ENCODE measurements at regions not wholly inside any gene's neighbourhood (a gene's known extent, or its start where the extent isn't known, plus 50 kb on each side); places are given as distances from the start of the nearest gene placed in this dataset.
"Not testable (repeated sequence)": the region's sequence is repeated elsewhere in the genome, so short reads cannot be mapped to it uniquely, and the experiment has no call there.

- no peaks in the 10 kb centered on the region for H3K9me3 ChIP-seq
- ATAC-seq: no peak
- intact Hi-C loops (cut with DNase I): no loop called here
- no peak overlapping the region for H3K27ac ChIP-seq
- no peak for DNase-seq
- TF ChIP-seq CTCF (IDR thresholded peaks at IDR 0.05): no peak
- no peaks in the 10 kb centered on the region for H3K27me3 ChIP-seq (ENCODE audit: low read depth)
- H3K36me3 ChIP-seq: no peaks in the 10 kb centered on the region
- H3K4me1 ChIP-seq: no peaks in the 10 kb centered on the region
- H3K4me3 ChIP-seq: no peak overlapping the region
Observed at GRCh38 chrX:1025413-1025812, 187.0 kb downstream of the CRLF2 start.

GRCh38 chrX:1023676-1024075 lies 188.8 kb downstream of the CRLF2 start:
- H3K27me3 ChIP-seq (ENCODE audit: low read depth): no peaks in the 10 kb centered on the region
- no peaks in the 10 kb centered on the region for H3K36me3 ChIP-seq
- intact Hi-C loops (cut with DNase I): no loop called here
- H3K4me3 ChIP-seq: no peak overlapping the region
- ATAC-seq (no peak), DNase-seq (no peak)
- no peak for TF ChIP-seq CTCF (IDR thresholded peaks at IDR 0.05)
- H3K9me3 ChIP-seq: no peaks in the 10 kb centered on the region
- H3K27ac ChIP-seq: no peak overlapping the region
- no peaks in the 10 kb centered on the region for H3K4me1 ChIP-seq

- DNase-seq; H3K36me3 ChIP-seq; H3K9me3 ChIP-seq; H3K4me3 ChIP-seq; H3K27me3 ChIP-seq (ENCODE audit: low read depth); H3K27ac ChIP-seq; H3K4me1 ChIP-seq; ATAC-seq; intact Hi-C loops (cut with DNase I): not testable (repeated sequence)
Observed at GRCh38 chrX:1021314-1021993, 191.0 kb downstream of the CRLF2 start.

GRCh38 chrX:1020634-1021166 lies 191.7 kb downstream of the CRLF2 start:
- H3K9me3 ChIP-seq: no peaks in the 10 kb centered on the region

GRCh38 chrX:1016926-1017325 lies 195.5 kb downstream of the CRLF2 start:
- ATAC-seq; H3K27me3 ChIP-seq (ENCODE audit: low read depth); H3K27ac ChIP-seq; intact Hi-C loops (cut with DNase I); H3K4me1 ChIP-seq; DNase-seq; H3K36me3 ChIP-seq; H3K9me3 ChIP-seq; H3K4me3 ChIP-seq: not testable (repeated sequence)

More at GRCh38 chrX:1020634-1021166, 191.7 kb downstream of the CRLF2 start:
- no peaks in the 10 kb centered on the region for H3K36me3 ChIP-seq
- H3K4me1 ChIP-seq: no peaks in the 10 kb centered on the region
- H3K27me3 ChIP-seq (ENCODE audit: low read depth): no peaks in the 10 kb centered on the region
- DNase-seq (no peak), ATAC-seq (no peak)
- H3K4me3 ChIP-seq: no peak overlapping the region
- H3K27ac ChIP-seq: no peak overlapping the region
- intact Hi-C loops (cut with DNase I): no loop called here
- no peak for TF ChIP-seq CTCF (IDR thresholded peaks at IDR 0.05)

- H3K4me3 ChIP-seq; intact Hi-C loops (cut with DNase I); H3K4me1 ChIP-seq; H3K9me3 ChIP-seq; H3K36me3 ChIP-seq; ATAC-seq; DNase-seq; H3K27ac ChIP-seq; H3K27me3 ChIP-seq (ENCODE audit: low read depth): not testable (repeated sequence)
Observed at GRCh38 chrX:1016281-1016680, 196.2 kb downstream of the CRLF2 start.

GRCh38 chrX:1012678-1013300 lies 199.7 kb downstream of the CRLF2 start:
- DNase-seq (no peak), ATAC-seq (no peak)
- Histone ChIP-seq H3K4me3 (no peak overlapping the region), H3K4me1 (no peaks in the 10 kb centered on the region), H3K36me3 (no peaks in the 10 kb centered on the region), H3K9me3 (no peaks in the 10 kb centered on the region), H3K27ac (no peak overlapping the region), H3K27me3 (ENCODE audit: low read depth) (no peaks in the 10 kb centered on the region)
- TF ChIP-seq CTCF (IDR thresholded peaks at IDR 0.05): no peak
- intact Hi-C loops (cut with DNase I): no loop called here
